ENCODE measurements at regions not wholly inside any gene's neighbourhood (a gene's known extent, or its start where the extent isn't known, plus 50 kb on each side); places are given as distances from the start of the nearest gene placed in this dataset.

GRCh38 chr3:780505-780904, 312.3 kb upstream of the CNTN6 start (continued):
- no peak for TF ChIP-seq ATF2 (CRISPR knock-in tag; IDR thresholded peaks at IDR 0.05; ENCODE audit: borderline replicate concordance, low read depth)

GRCh38 chr3:791442-791841, 301.4 kb upstream of the CNTN6 start:
- CTCF ChIA-PET = no interaction called here

GRCh38 chr3:792630-793029, 300.2 kb upstream of the CNTN6 start:
- TF ChIP-seq MAX (CRISPR knock-in tag; IDR thresholded peaks at IDR 0.05) (no peak), PREB (CRISPR knock-in tag; IDR thresholded peaks at IDR 0.05; ENCODE audit: borderline replicate concordance) (no peak), RORB (CRISPR knock-in tag; IDR thresholded peaks at IDR 0.05) (no peak), CREM (CRISPR knock-in tag; IDR thresholded peaks at IDR 0.05) (no peak), GABPB1 (CRISPR knock-in tag; IDR thresholded peaks at IDR 0.05) (no peak), ZNF263 (CRISPR knock-in tag; IDR thresholded peaks at IDR 0.05; ENCODE audit: low read depth) (no peak), CBFB (CRISPR knock-in tag; IDR thresholded peaks at IDR 0.05; ENCODE audit: low read depth) (no peak), GTF2I (CRISPR knock-in tag; conservative IDR thresholded peaks at IDR 0.05) (no peak), ATF1 (CRISPR knock-in tag; IDR thresholded peaks at IDR 0.05) (no peak), SP1 (CRISPR knock-in tag; conservative IDR thresholded peaks at IDR 0.05) (no peak), SMAD4 (CRISPR knock-in tag; IDR thresholded peaks at IDR 0.05) (no peak), MXD4 (CRISPR knock-in tag; IDR thresholded peaks at IDR 0.05; ENCODE audit: borderline replicate concordance) (no peak), AFF4 (CRISPR knock-in tag; IDR thresholded peaks at IDR 0.05; ENCODE audit: borderline replicate concordance) (no peak), E2F5 (CRISPR knock-in tag; IDR thresholded peaks at IDR 0.05) (no peak), ZNF425 (CRISPR knock-in tag; conservative IDR thresholded peaks at IDR 0.05) (no peak)
- Mint-ChIP-seq H3K27ac (no peak overlapping the region), H3K4me3 (no peak overlapping the region), H3K9me3 (peaks cover 66% of the 10 kb centered on the region), H3K27me3 (ENCODE audit: low read depth) (no peaks in the 10 kb centered on the region; the same call in 1 of the 2 replicates), H3K36me3 (peaks cover 43% of the 10 kb centered on the region), H3K4me1 (no peaks in the 10 kb centered on the region)
- ChIA-PET POLR2A (no interaction called here), CTCF (no interaction called here)
- ATAC-seq (no peak), DNase-seq (ENCODE audit: low spot score) (no peak)

More at GRCh38 chr3:791442-791841, 301.4 kb upstream of the CNTN6 start:
- no peak overlapping the region for H3K4me3 Mint-ChIP-seq
- no peak overlapping the region for H3K27ac Mint-ChIP-seq
- POLR2A ChIA-PET = no interaction called here
- no peak for ATAC-seq
- no peak for TF ChIP-seq EMX1 (CRISPR knock-in tag; IDR thresholded peaks at IDR 0.05)
- DNase-seq (ENCODE audit: low spot score) = no peak
- H3K9me3 Mint-ChIP-seq = peaks cover 65% of the 10 kb centered on the region
- H3K27me3 Mint-ChIP-seq (ENCODE audit: low read depth) = no peaks in the 10 kb centered on the region; the same call in 1 of the 2 replicates
- no peaks in the 10 kb centered on the region for H3K4me1 Mint-ChIP-seq
- H3K36me3 Mint-ChIP-seq = peaks cover 41% of the 10 kb centered on the region

Data from WTC11 (cell line).